NCI-H146 (cell line): ENCODE measurements at regions not wholly inside any gene's neighbourhood (a gene's known extent, or its start where the extent isn't known, plus 50 kb on each side); places are given as distances from the start of the nearest gene placed in this dataset.
"Not testable (repeated sequence)": the region's sequence is repeated elsewhere in the genome, so short reads cannot be mapped to it uniquely, and the experiment has no call there.

ENCODE experiments used
- DNase-seq: peaks from one replicate; lab custom pipeline; 2025; lab: John Stamatoyannopoulos, UW

GRCh38 chr2:217585362-217585761, 417.4 kb downstream of the TNS1 start:
- no peak for DNase-seq

- not testable (repeated sequence) for DNase-seq
These were observed 422.4 kb downstream of the TNS1 start for GRCh38 chr2:217580407-217580806.

- DNase-seq: no peak
These were observed 429.2 kb downstream of the TNS1 start for GRCh38 chr2:217573571-217573970.

GRCh38 chr2:217570394-217570793, 432.4 kb downstream of the TNS1 start:
- no peak for DNase-seq

GRCh38 chr2:217568289-217568971, 434.4 kb downstream of the TNS1 start:
- DNase-seq: no peak

- DNase-seq: no peak
These were observed 439.2 kb downstream of the TNS1 start for GRCh38 chr2:217563565-217563964.

GRCh38 chr2:217562871-217563480, 439.8 kb downstream of the TNS1 start:
- DNase-seq: no peak

GRCh38 chr2:217559084-217559483, 443.7 kb downstream of the TNS1 start:
- no peak for DNase-seq

GRCh38 chr2:217555081-217555876, 447.5 kb downstream of the TNS1 start:
- no peak for DNase-seq

GRCh38 chr2:217553679-217554078, 449.1 kb downstream of the TNS1 start:
- DNase-seq: no peak

- no peak for DNase-seq
These were observed 449.6 kb downstream of the TNS1 start for GRCh38 chr2:217553202-217553601.

GRCh38 chr2:217552081-217552480, 450.7 kb downstream of the TNS1 start:
- DNase-seq: no peak

GRCh38 chr2:217551252-217551899, 451.4 kb downstream of the TNS1 start:
- no peak for DNase-seq

GRCh38 chr2:217539126-217539525, 463.7 kb downstream of the TNS1 start:
- DNase-seq: no peak

- no peak for DNase-seq
These were observed 464.1 kb downstream of the TNS1 start for GRCh38 chr2:217538719-217539118.

- no peak for DNase-seq
These were observed 466.7 kb downstream of the TNS1 start for GRCh38 chr2:217535957-217536708.

GRCh38 chr2:217530392-217531090, 472.3 kb downstream of the TNS1 start:
- no peak for DNase-seq

GRCh38 chr2:217529271-217529670, 473.5 kb downstream of the TNS1 start:
- no peak for DNase-seq

GRCh38 chr2:217527590-217528202, 475.1 kb downstream of the TNS1 start:
- no peak for DNase-seq

- no peak for DNase-seq
These were observed 477.7 kb downstream of the TNS1 start for GRCh38 chr2:217525076-217525475.

GRCh38 chr2:217523286-217523685, 479.5 kb downstream of the TNS1 start:
- no peak for DNase-seq
